NT2/D1 (cell line): ENCODE measurements at regions not wholly inside any gene's neighbourhood (a gene's known extent, or its start where the extent isn't known, plus 50 kb on each side); places are given as distances from the start of the nearest gene placed in this dataset.

Experiments
- SUZ12 ChIP-seq: IDR thresholded peaks from 2 replicates; pipeline ENCODE4 v1.6.1; 2011; ENCODE audit not compliant: insufficient read length, insufficient read depth; ENCODE audit errors: extremely low read depth
- YY1 ChIP-seq: IDR thresholded peaks from 2 replicates; pipeline ENCODE4 v1.6.1; 2011; ENCODE audit not compliant: insufficient read length, insufficient read depth
- ZNF274 ChIP-seq: IDR thresholded peaks from 2 replicates; pipeline ENCODE4 v1.6.1; 2011; ENCODE audit warnings: mild to moderate bottlenecking, low read depth, low read length

DNA sequence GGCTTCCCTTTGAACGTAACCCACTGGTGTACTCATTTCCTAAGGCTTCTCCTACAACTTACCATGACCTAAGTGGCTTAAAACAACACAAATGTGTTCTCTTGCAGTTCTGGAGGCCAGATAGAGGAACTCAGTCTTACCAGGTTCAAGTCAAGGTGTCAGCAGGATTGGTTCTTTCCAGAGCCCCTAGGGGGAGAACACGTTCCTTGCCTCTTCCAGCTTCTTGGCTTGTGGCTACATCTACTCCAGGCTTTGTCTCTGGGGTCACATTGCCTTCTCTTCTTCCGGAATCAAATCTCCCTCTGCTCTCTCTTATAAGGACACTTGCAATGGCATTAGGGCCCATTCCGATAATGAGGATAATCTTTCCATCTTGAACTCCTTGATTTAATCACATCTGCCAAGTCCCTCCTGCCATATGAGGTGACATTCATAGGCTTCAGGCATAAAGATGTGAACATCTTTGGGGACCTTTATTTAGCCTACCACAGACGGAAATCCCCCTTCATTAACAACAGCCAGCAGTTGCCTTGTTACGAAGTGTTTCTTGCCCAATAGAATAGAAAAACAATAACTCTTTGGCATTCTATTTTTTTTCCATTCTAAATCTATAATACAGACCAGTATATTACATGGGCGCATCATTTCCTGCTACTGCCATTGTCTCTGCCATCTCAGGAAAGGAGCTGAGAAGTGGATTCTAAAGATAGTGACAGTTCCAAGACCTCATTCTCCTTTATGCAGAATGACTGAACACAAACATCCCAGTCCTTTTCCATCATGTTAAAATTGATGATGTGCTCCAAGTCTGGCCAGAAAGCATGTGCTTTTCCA, 362.0 kb downstream of the ZNF521 start:
- no peak for TF ChIP-seq YY1
- TF ChIP-seq ZNF274 = no peak
- no peak for TF ChIP-seq SUZ12
